Midbrain (tissue), 1 donor: ENCODE measurements at regions not wholly inside any gene's neighbourhood (a gene's known extent, or its start where the extent isn't known, plus 50 kb on each side); places are given as distances from the start of the nearest gene placed in this dataset.
"Not testable (repeated sequence)": the region's sequence is repeated elsewhere in the genome, so short reads cannot be mapped to it uniquely, and the experiment has no call there.

Experiments used
- DNase-seq: peaks from one replicate; lab custom pipeline; 2025; lab: John Stamatoyannopoulos, UW

- no peak for DNase-seq
These were observed 111.5 kb downstream of the NPY start for GRCh38 chr7:24395512-24395911.

- not testable (repeated sequence) for DNase-seq
These were observed 112.4 kb downstream of the NPY start for GRCh38 chr7:24396387-24396786.

GRCh38 chr7:24401628-24402593, 117.9 kb downstream of the NPY start:
- peak; percentile 14 for DNase-seq

GRCh38 chr7:24402655-24403054, 118.7 kb downstream of the NPY start:
- DNase-seq = no peak

- no peak for DNase-seq
These were observed 119.6 kb downstream of the NPY start for GRCh38 chr7:24403557-24403956.

- DNase-seq = no peak
These were observed 120.3 kb downstream of the NPY start for GRCh38 chr7:24404315-24404714.

GRCh38 chr7:24405002-24405401, 121.0 kb downstream of the NPY start:
- no peak for DNase-seq

GRCh38 chr7:24406053-24406788, 122.2 kb downstream of the NPY start:
- no peak for DNase-seq

GRCh38 chr7:24406789-24407299, 122.9 kb downstream of the NPY start:
- DNase-seq = no peak

GRCh38 chr7:24407965-24408364, 124.0 kb downstream of the NPY start:
- DNase-seq = no peak

GRCh38 chr7:24408798-24409430, 124.9 kb downstream of the NPY start:
- DNase-seq = no peak

GRCh38 chr7:24409431-24410024, 125.5 kb downstream of the NPY start:
- no peak for DNase-seq

- no peak for DNase-seq
These were observed 127.2 kb downstream of the NPY start for GRCh38 chr7:24411226-24411625.

GRCh38 chr7:24417526-24418120, 133.6 kb downstream of the NPY start:
- no peak for DNase-seq

- DNase-seq = no peak
These were observed 135.1 kb downstream of the NPY start for GRCh38 chr7:24419077-24419476.

- DNase-seq = no peak
These were observed 135.5 kb downstream of the NPY start for GRCh38 chr7:24419511-24419910.

- no peak for DNase-seq
These were observed 138.5 kb downstream of the NPY start for GRCh38 chr7:24422441-24423010.

- DNase-seq = no peak
These were observed 141.7 kb downstream of the NPY start for GRCh38 chr7:24425664-24426063.

- DNase-seq = no peak
These were observed 143.1 kb downstream of the NPY start for GRCh38 chr7:24427048-24427447.

GRCh38 chr7:24428676-24429075, 144.6 kb upstream of the PALS2 start:
- DNase-seq = no peak

- no peak for DNase-seq
These were observed 140.6 kb upstream of the PALS2 start for GRCh38 chr7:24432677-24433076.
